Testis (tissue), 2 donors: ENCODE measurements at regions not wholly inside any gene's neighbourhood (a gene's known extent, or its start where the extent isn't known, plus 50 kb on each side); places are given as distances from the start of the nearest gene placed in this dataset.

Source experiments
- CTCF ChIP-seq, 3 experiments: fragments of 450-650 bp in 2 of 3; fragments of 200-600 bp in 1 of 3; sonication (generic) in 1 of 3; IDR thresholded peaks; one replicate each; pipeline ENCODE4 v1.5.1; 2016 to 2019; ENCODE audit warnings: antibody characterized with exemption in 3 of 3, mild to moderate bottlenecking in 2 of 3, moderate library complexity in 1 of 3
- POLR2A ChIP-seq: fragments of 450-650 bp; IDR thresholded peaks from one replicate; pipeline ENCODE4 v1.6.1; 2017; ENCODE audit warnings: antibody characterized with exemption, mild to moderate bottlenecking, moderate library complexity

DNA sequence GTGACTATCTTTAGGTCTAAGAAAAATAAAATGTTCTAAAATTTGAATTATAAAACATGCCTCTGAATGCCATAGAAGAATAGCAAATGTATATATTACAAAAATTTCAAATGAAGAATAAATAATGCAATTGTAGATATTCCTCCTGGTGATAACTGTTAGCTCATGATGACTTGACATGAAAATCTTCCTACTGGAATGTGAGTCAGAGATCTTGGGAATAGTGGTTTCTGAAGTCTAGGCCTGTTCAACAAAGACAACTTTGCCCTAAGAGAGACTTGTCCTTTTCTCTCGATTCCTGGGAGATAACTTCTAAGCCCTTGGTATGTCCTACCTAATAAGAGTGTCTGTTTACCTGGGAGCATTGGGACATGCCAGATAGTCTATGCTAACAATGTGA, 746.3 kb upstream of the RIOK2 start:
- TF ChIP-seq CTCF (IDR thresholded peaks at IDR 0.05) = no peak
- no peak for TF ChIP-seq POLR2A
